ENCODE measurements at regions not wholly inside any gene's neighbourhood (a gene's known extent, or its start where the extent isn't known, plus 50 kb on each side); places are given as distances from the start of the nearest gene placed in this dataset.

DNA sequence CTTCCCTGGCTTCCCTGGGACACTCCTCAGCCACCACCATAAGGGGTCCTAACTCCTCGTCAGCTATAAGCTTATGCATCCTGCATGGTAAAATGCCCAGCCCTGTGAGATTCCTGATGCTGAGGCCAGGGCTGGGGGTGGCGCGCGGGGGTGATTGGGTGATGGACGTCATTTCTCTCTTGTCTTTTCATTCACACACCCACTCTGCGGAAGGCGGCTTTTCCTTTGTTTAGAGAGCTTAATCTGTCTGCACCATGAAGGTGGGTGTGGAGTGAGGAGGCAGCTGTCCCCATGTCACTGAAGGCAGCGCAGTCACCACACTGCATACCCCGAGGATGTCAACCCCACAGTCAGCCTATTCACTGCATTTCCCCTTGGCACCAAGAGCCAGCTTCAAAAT lies 110.0 kb upstream of the NSMCE3 start:
- no peak for ATAC-seq
- H3K9me3 ChIP-seq, result no peaks in the 10 kb centered on the region
- no peaks in the 10 kb centered on the region for H3K27me3 ChIP-seq
- no peaks in the 10 kb centered on the region for H3K36me3 ChIP-seq
- no peaks in the 10 kb centered on the region for H3K4me1 ChIP-seq
- intact Hi-C loops (cut with DNase I; ENCODE audit: low total_unique reads) (no loop called here), in situ Hi-C loops (cut with MboI; ENCODE audit: low sequenced_read_pairs in 4 of 4) (no loop called here)
- no peak overlapping the region for H3K27ac ChIP-seq
- no peak overlapping the region for H3K4me3 ChIP-seq
- TF ChIP-seq POLR2A (IDR thresholded peaks at IDR 0.05), result no peak
- TF ChIP-seq, protein P1, sequence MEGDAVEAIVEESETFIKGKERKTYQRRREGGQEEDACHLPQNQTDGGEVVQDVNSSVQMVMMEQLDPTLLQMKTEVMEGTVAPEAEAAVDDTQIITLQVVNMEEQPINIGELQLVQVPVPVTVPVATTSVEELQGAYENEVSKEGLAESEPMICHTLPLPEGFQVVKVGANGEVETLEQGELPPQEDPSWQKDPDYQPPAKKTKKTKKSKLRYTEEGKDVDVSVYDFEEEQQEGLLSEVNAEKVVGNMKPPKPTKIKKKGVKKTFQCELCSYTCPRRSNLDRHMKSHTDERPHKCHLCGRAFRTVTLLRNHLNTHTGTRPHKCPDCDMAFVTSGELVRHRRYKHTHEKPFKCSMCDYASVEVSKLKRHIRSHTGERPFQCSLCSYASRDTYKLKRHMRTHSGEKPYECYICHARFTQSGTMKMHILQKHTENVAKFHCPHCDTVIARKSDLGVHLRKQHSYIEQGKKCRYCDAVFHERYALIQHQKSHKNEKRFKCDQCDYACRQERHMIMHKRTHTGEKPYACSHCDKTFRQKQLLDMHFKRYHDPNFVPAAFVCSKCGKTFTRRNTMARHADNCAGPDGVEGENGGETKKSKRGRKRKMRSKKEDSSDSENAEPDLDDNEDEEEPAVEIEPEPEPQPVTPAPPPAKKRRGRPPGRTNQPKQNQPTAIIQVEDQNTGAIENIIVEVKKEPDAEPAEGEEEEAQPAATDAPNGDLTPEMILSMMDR (IDR thresholded peaks at IDR 0.05 in 4 of 5, conservative IDR thresholded peaks at IDR 0.05 in 1 of 5), result no peak
- DNase-seq, result no peak

DNA sequence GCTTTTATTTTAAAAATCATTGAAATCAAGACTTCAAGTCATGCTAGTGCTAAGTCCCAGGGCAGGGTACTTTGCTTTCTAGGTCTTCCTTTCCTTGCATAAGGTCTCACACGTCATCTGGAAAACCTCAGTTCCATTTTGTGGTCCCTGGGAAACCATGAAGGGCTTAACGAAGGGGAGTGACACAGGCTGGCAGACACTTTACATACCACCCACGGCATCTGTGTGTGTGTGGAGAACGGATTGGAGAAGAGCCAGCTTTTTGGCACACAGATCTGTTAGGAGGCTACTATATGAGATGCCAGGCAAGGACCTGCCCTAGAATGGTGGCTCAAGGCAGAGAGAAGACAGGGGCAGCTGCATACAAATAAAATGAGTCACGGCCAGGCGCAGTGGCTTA lies 107.5 kb upstream of the NSMCE3 start:
- Histone ChIP-seq H3K4me1 (no peaks in the 10 kb centered on the region), H3K36me3 (no peaks in the 10 kb centered on the region), H3K4me3 (no peak overlapping the region), H3K27me3 (no peaks in the 10 kb centered on the region), H3K27ac (no peak overlapping the region), H3K9me3 (no peaks in the 10 kb centered on the region)
- intact Hi-C loops (cut with DNase I; ENCODE audit: low total_unique reads), result no loop called here
- DNase-seq, result no peak
- no peak for TF ChIP-seq POLR2A (IDR thresholded peaks at IDR 0.05)
- TF ChIP-seq, protein P1 (IDR thresholded peaks at IDR 0.05 in 4 of 5, conservative IDR thresholded peaks at IDR 0.05 in 1 of 5), result no peak
- in situ Hi-C loops (cut with MboI; ENCODE audit: low sequenced_read_pairs in 4 of 4), result no loop called here
- ATAC-seq, result no peak

DNA sequence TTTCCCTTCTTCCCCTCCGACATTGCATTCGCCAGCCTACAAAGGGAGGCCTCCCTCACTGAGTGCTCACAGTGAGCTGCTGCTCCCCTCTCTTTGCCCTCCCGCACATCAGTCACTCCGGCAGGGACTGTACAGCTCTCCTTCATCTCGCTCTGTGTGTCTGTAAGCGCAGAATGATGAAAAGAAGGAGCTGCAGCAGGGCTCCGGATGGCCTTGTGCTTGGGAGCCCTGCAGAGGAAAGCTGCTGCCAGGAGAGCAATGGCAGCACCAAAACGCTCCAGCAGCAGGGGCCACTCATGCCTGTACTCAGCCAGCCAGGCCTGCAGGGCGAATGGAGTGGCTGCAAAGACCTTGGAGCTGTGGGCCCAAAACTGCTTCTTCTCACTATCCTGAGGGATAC lies 107.0 kb upstream of the NSMCE3 start:
- Histone ChIP-seq H3K27ac (no peak overlapping the region), H3K27me3 (no peaks in the 10 kb centered on the region), H3K9me3 (no peaks in the 10 kb centered on the region), H3K4me3 (no peak overlapping the region), H3K4me1 (no peaks in the 10 kb centered on the region), H3K36me3 (no peaks in the 10 kb centered on the region)
- ATAC-seq, result no peak
- DNase-seq, result no peak
- in situ Hi-C loops (cut with MboI; ENCODE audit: low sequenced_read_pairs in 4 of 4) (no loop called here), intact Hi-C loops (cut with DNase I; ENCODE audit: low total_unique reads) (no loop called here)
- TF ChIP-seq POLR2A (IDR thresholded peaks at IDR 0.05), result no peak
- TF ChIP-seq, protein P1 (IDR thresholded peaks at IDR 0.05 in 4 of 5, conservative IDR thresholded peaks at IDR 0.05 in 1 of 5), result no peak

GRCh38 chr15:29369261-29369660 lies 99.6 kb upstream of the NSMCE3 start:
- no peaks in the 10 kb centered on the region for H3K36me3 ChIP-seq
- H3K4me3 ChIP-seq, result no peak overlapping the region
- intact Hi-C loops (cut with DNase I; ENCODE audit: low total_unique reads) (no loop called here), in situ Hi-C loops (cut with MboI; ENCODE audit: low sequenced_read_pairs in 4 of 4) (no loop called here)
- H3K27ac ChIP-seq, result no peak overlapping the region
- no peaks in the 10 kb centered on the region for H3K27me3 ChIP-seq
- no peaks in the 10 kb centered on the region for H3K9me3 ChIP-seq
- no peak for TF ChIP-seq POLR2A (IDR thresholded peaks at IDR 0.05)
- TF ChIP-seq, protein P1 (IDR thresholded peaks at IDR 0.05 in 4 of 5, conservative IDR thresholded peaks at IDR 0.05 in 1 of 5), result no peak
- DNase-seq (no peak), ATAC-seq (no peak)
- H3K4me1 ChIP-seq, result no peaks in the 10 kb centered on the region

- Histone ChIP-seq H3K9me3 (no peaks in the 10 kb centered on the region), H3K4me1 (no peaks in the 10 kb centered on the region), H3K36me3 (no peaks in the 10 kb centered on the region), H3K27ac (no peak overlapping the region), H3K27me3 (no peaks in the 10 kb centered on the region), H3K4me3 (no peak overlapping the region)
- intact Hi-C loops (cut with DNase I; ENCODE audit: low total_unique reads) (no loop called here), in situ Hi-C loops (cut with MboI; ENCODE audit: low sequenced_read_pairs in 4 of 4) (no loop called here)
- DNase-seq (no peak), ATAC-seq (no peak)
- TF ChIP-seq, protein P1 (IDR thresholded peaks at IDR 0.05 in 4 of 5, conservative IDR thresholded peaks at IDR 0.05 in 1 of 5), result no peak
- no peak for TF ChIP-seq POLR2A (IDR thresholded peaks at IDR 0.05)
Measured at GRCh38 chr15:29364426-29365078, 94.9 kb upstream of the NSMCE3 start.
